ENCODE measurements at regions not wholly inside any gene's neighbourhood (a gene's known extent, or its start where the extent isn't known, plus 50 kb on each side); places are given as distances from the start of the nearest gene placed in this dataset.
"Not testable (repeated sequence)": the region's sequence is repeated elsewhere in the genome, so short reads cannot be mapped to it uniquely, and the experiment has no call there.

- H3K4me1 ChIP-seq (ENCODE audit: control extremely low read depth in 1 of 4, control insufficient read depth in 4 of 4, insufficient read depth in 4 of 4, low read length in 3 of 4); H3K9me3 ChIP-seq (ENCODE audit: control extremely low read depth in 1 of 5, control insufficient read depth in 4 of 5, insufficient read depth in 2 of 5, low read depth in 1 of 5, low read length in 4 of 5); DNase-seq; POLR2A ChIA-PET; H3K36me3 ChIP-seq (ENCODE audit: control insufficient read depth in 4 of 4, insufficient read depth in 4 of 4, low read length in 3 of 4); CTCF ChIA-PET; H3K4me3 ChIP-seq (ENCODE audit: control insufficient read depth in 1 of 7, extremely low read depth in 1 of 7, insufficient read depth in 4 of 7, low read depth in 2 of 7, low read length in 6 of 7); H3K27ac ChIP-seq (ENCODE audit: insufficient read depth in 1 of 2, low read depth in 1 of 2, low read length in 2 of 2, poor library complexity in 1 of 2, severe bottlenecking in 2 of 2): not testable (repeated sequence)
- H3K27me3 ChIP-seq (replicated peaks in 2 of 5; ENCODE audit: control insufficient read depth in 4 of 5, insufficient read depth in 5 of 5, low read length in 4 of 5) = peaks cover 0 to 12% (median 0%) of the 10 kb centered on the region in 5 experiments
- 100% methylated on average over 2 of the region's 3 CpGs for WGBS (ENCODE audit: insufficient coverage)
Observed at GRCh38 chrX:40951407-40951806, 133.8 kb upstream of the USP9X start.

GRCh38 chrX:40952855-40953254, 132.4 kb upstream of the USP9X start:
- ChIA-PET POLR2A (interaction anchor here (0.6 kb wide), 1 partner anchor 132 kb away, joined by 4 read pairs; the partner anchor contains the start of gene USP9X), CTCF (interaction anchor here (0.8 kb wide), 1 partner anchor 162 kb away, joined by 3 read pairs; no protein-coding TSS in a partner anchor)
- H3K4me3 ChIP-seq (ENCODE audit: control insufficient read depth in 1 of 7, extremely low read depth in 1 of 7, insufficient read depth in 4 of 7, low read depth in 2 of 7, low read length in 6 of 7) = peak overlapping the region in 5 of 7 experiments; percentile 10 to 70 (median 44)
- peaks cover 0 to 2% (median 0%) of the 10 kb centered on the region in 5 experiments for H3K9me3 ChIP-seq (ENCODE audit: control extremely low read depth in 1 of 5, control insufficient read depth in 4 of 5, insufficient read depth in 2 of 5, low read depth in 1 of 5, low read length in 4 of 5)
- no CpG with 5 or more reads among the region's 4 CpGs for WGBS (ENCODE audit: insufficient coverage)
- H3K27me3 ChIP-seq (replicated peaks in 2 of 5; ENCODE audit: control insufficient read depth in 4 of 5, insufficient read depth in 5 of 5, low read length in 4 of 5) = peaks cover 0 to 12% (median 0%) of the 10 kb centered on the region in 5 experiments
- peaks cover 0 to 8% (median 3%) of the 10 kb centered on the region in 4 experiments for H3K4me1 ChIP-seq (ENCODE audit: control extremely low read depth in 1 of 4, control insufficient read depth in 4 of 4, insufficient read depth in 4 of 4, low read length in 3 of 4)
- peak; percentile 32 to 82 (median 75) for DNase-seq
- no peak overlapping the region for H3K27ac ChIP-seq (ENCODE audit: insufficient read depth in 1 of 2, low read depth in 1 of 2, low read length in 2 of 2, poor library complexity in 1 of 2, severe bottlenecking in 2 of 2)
- no peaks in the 10 kb centered on the region for H3K36me3 ChIP-seq (ENCODE audit: control insufficient read depth in 4 of 4, insufficient read depth in 4 of 4, low read length in 3 of 4)

GRCh38 chrX:40953369-40953768, 131.9 kb upstream of the USP9X start:
- H3K4me3 ChIP-seq (ENCODE audit: control insufficient read depth in 1 of 7, extremely low read depth in 1 of 7, insufficient read depth in 4 of 7, low read depth in 2 of 7, low read length in 6 of 7) = peak overlapping the region in 1 of 7 experiments; percentile 70
- H3K9me3 ChIP-seq (ENCODE audit: control extremely low read depth in 1 of 5, control insufficient read depth in 4 of 5, insufficient read depth in 2 of 5, low read depth in 1 of 5, low read length in 4 of 5) = peaks cover 0 to 2% (median 0%) of the 10 kb centered on the region in 5 experiments
- H3K36me3 ChIP-seq (ENCODE audit: control insufficient read depth in 4 of 4, insufficient read depth in 4 of 4, low read length in 3 of 4) = no peaks in the 10 kb centered on the region
- POLR2A ChIA-PET = no interaction called here
- peaks cover 0 to 12% (median 0%) of the 10 kb centered on the region in 5 experiments for H3K27me3 ChIP-seq (replicated peaks in 2 of 5; ENCODE audit: control insufficient read depth in 4 of 5, insufficient read depth in 5 of 5, low read length in 4 of 5)
- peaks cover 0 to 8% (median 3%) of the 10 kb centered on the region in 4 experiments for H3K4me1 ChIP-seq (ENCODE audit: control extremely low read depth in 1 of 4, control insufficient read depth in 4 of 4, insufficient read depth in 4 of 4, low read length in 3 of 4)
- DNase-seq = peak in 2 of 3 donors; percentile 45 to 54
- H3K27ac ChIP-seq (ENCODE audit: insufficient read depth in 1 of 2, low read depth in 1 of 2, low read length in 2 of 2, poor library complexity in 1 of 2, severe bottlenecking in 2 of 2) = no peak overlapping the region
- WGBS (ENCODE audit: insufficient coverage) = 75% methylated on average over 1 of the region's 2 CpGs
- CTCF ChIA-PET = no interaction called here

GRCh38 chrX:40960041-40960440, 125.2 kb upstream of the USP9X start:
- 100% methylated on average over 1 of the region's 4 CpGs for WGBS (ENCODE audit: insufficient coverage)
- no peak overlapping the region for H3K4me3 ChIP-seq (ENCODE audit: control insufficient read depth in 1 of 7, extremely low read depth in 1 of 7, insufficient read depth in 4 of 7, low read depth in 2 of 7, low read length in 6 of 7)
- ChIA-PET CTCF (no interaction called here), POLR2A (no interaction called here)
- H3K4me1 ChIP-seq (ENCODE audit: control extremely low read depth in 1 of 4, control insufficient read depth in 4 of 4, insufficient read depth in 4 of 4, low read length in 3 of 4) = peaks cover 0 to 3% (median 0%) of the 10 kb centered on the region in 4 experiments
- H3K27ac ChIP-seq (ENCODE audit: insufficient read depth in 1 of 2, low read depth in 1 of 2, low read length in 2 of 2, poor library complexity in 1 of 2, severe bottlenecking in 2 of 2) = no peak overlapping the region
- H3K9me3 ChIP-seq (ENCODE audit: control extremely low read depth in 1 of 5, control insufficient read depth in 4 of 5, insufficient read depth in 2 of 5, low read depth in 1 of 5, low read length in 4 of 5) = peaks cover 0 to 2% (median 0%) of the 10 kb centered on the region in 5 experiments
- H3K36me3 ChIP-seq (ENCODE audit: control insufficient read depth in 4 of 4, insufficient read depth in 4 of 4, low read length in 3 of 4) = no peaks in the 10 kb centered on the region
- DNase-seq = no peak
- no peaks in the 10 kb centered on the region for H3K27me3 ChIP-seq (replicated peaks in 2 of 5; ENCODE audit: control insufficient read depth in 4 of 5, insufficient read depth in 5 of 5, low read length in 4 of 5)

- WGBS (ENCODE audit: insufficient coverage) = no CpG with 5 or more reads among the region's 12 CpGs
- DNase-seq = no peak
Observed at GRCh38 chrX:40962793-40963407, 122.3 kb upstream of the USP9X start.

GRCh38 chrX:40964008-40964407, 121.2 kb upstream of the USP9X start:
- 80% methylated on average over 1 of the region's 1 CpG for WGBS (ENCODE audit: insufficient coverage)
- Histone ChIP-seq H3K4me3 (ENCODE audit: control insufficient read depth in 1 of 7, extremely low read depth in 1 of 7, insufficient read depth in 4 of 7, low read depth in 2 of 7, low read length in 6 of 7) (no peak overlapping the region), H3K9me3 (ENCODE audit: control extremely low read depth in 1 of 5, control insufficient read depth in 4 of 5, insufficient read depth in 2 of 5, low read depth in 1 of 5, low read length in 4 of 5) (no peaks in the 10 kb centered on the region), H3K27ac (ENCODE audit: insufficient read depth in 1 of 2, low read depth in 1 of 2, low read length in 2 of 2, poor library complexity in 1 of 2, severe bottlenecking in 2 of 2) (no peak overlapping the region), H3K4me1 (ENCODE audit: control extremely low read depth in 1 of 4, control insufficient read depth in 4 of 4, insufficient read depth in 4 of 4, low read length in 3 of 4) (peaks cover 0 to 3% (median 0%) of the 10 kb centered on the region in 4 experiments), H3K36me3 (ENCODE audit: control insufficient read depth in 4 of 4, insufficient read depth in 4 of 4, low read length in 3 of 4) (no peaks in the 10 kb centered on the region), H3K27me3 (replicated peaks in 2 of 5; ENCODE audit: control insufficient read depth in 4 of 5, insufficient read depth in 5 of 5, low read length in 4 of 5) (no peaks in the 10 kb centered on the region)
- ChIA-PET CTCF (no interaction called here), POLR2A (no interaction called here)
- no peak for DNase-seq

More at GRCh38 chrX:40962793-40963407, 122.3 kb upstream of the USP9X start:
- no peak overlapping the region for H3K27ac ChIP-seq (ENCODE audit: insufficient read depth in 1 of 2, low read depth in 1 of 2, low read length in 2 of 2, poor library complexity in 1 of 2, severe bottlenecking in 2 of 2)
- no peaks in the 10 kb centered on the region for H3K36me3 ChIP-seq (ENCODE audit: control insufficient read depth in 4 of 4, insufficient read depth in 4 of 4, low read length in 3 of 4)
- peaks cover 0 to 3% (median 0%) of the 10 kb centered on the region in 4 experiments for H3K4me1 ChIP-seq (ENCODE audit: control extremely low read depth in 1 of 4, control insufficient read depth in 4 of 4, insufficient read depth in 4 of 4, low read length in 3 of 4)
- no peaks in the 10 kb centered on the region for H3K9me3 ChIP-seq (ENCODE audit: control extremely low read depth in 1 of 5, control insufficient read depth in 4 of 5, insufficient read depth in 2 of 5, low read depth in 1 of 5, low read length in 4 of 5)
- ChIA-PET CTCF (no interaction called here), POLR2A (no interaction called here)
- H3K27me3 ChIP-seq (replicated peaks in 2 of 5; ENCODE audit: control insufficient read depth in 4 of 5, insufficient read depth in 5 of 5, low read length in 4 of 5) = no peaks in the 10 kb centered on the region
- no peak overlapping the region for H3K4me3 ChIP-seq (ENCODE audit: control insufficient read depth in 1 of 7, extremely low read depth in 1 of 7, insufficient read depth in 4 of 7, low read depth in 2 of 7, low read length in 6 of 7)

Data from common myeloid progenitor, CD34-positive (primary cell).